ENCODE measurements at regions not wholly inside any gene's neighbourhood (a gene's known extent, or its start where the extent isn't known, plus 50 kb on each side); places are given as distances from the start of the nearest gene placed in this dataset.

DNA sequence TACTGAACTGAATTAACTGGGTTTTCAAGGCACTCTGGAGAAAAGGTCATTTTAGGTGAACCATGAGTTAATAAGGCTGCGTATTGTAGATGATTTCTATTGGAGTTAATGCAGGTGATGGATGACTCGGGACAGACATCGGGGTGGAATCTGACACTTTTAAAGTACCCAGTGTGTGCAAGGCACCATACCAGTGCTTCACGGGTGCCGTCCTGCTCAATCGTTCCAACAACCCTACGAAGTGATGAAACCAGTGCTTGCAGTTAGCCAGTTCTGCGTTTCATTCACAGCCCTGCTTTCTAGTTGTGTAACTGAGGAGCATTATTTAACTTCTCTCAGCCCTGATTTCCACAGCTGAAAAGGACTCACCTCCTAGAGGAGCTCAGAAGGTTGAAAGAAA lies 216.5 kb downstream of the BARX2 start:
- TF ChIP-seq, protein P1, sequence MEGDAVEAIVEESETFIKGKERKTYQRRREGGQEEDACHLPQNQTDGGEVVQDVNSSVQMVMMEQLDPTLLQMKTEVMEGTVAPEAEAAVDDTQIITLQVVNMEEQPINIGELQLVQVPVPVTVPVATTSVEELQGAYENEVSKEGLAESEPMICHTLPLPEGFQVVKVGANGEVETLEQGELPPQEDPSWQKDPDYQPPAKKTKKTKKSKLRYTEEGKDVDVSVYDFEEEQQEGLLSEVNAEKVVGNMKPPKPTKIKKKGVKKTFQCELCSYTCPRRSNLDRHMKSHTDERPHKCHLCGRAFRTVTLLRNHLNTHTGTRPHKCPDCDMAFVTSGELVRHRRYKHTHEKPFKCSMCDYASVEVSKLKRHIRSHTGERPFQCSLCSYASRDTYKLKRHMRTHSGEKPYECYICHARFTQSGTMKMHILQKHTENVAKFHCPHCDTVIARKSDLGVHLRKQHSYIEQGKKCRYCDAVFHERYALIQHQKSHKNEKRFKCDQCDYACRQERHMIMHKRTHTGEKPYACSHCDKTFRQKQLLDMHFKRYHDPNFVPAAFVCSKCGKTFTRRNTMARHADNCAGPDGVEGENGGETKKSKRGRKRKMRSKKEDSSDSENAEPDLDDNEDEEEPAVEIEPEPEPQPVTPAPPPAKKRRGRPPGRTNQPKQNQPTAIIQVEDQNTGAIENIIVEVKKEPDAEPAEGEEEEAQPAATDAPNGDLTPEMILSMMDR (conservative IDR thresholded peaks at IDR 0.05), result no peak
- no peak for TF ChIP-seq EZH2 (IDR thresholded peaks at IDR 0.05; ENCODE audit: low read depth)
